Ovary (tissue), 3 donors: ENCODE measurements at regions not wholly inside any gene's neighbourhood (a gene's known extent, or its start where the extent isn't known, plus 50 kb on each side); places are given as distances from the start of the nearest gene placed in this dataset.

Source experiments
- EP300 ChIP-seq: sonication (generic); formaldehyde crosslinking; IDR thresholded peaks from one replicate; pipeline ENCODE4 v1.6.1; 2017; ENCODE audit warnings: antibody characterized with exemption
- POLR2A ChIP-seq: fragments of 450-650 bp; IDR thresholded peaks from one replicate; pipeline ENCODE4 v1.6.1; 2017; ENCODE audit warnings: antibody characterized with exemption, mild to moderate bottlenecking, moderate library complexity
- TF ChIP-seq, protein P1 (sequence below), 3 donors: fragments of 450-650 bp in 2 of 3; fragments of 200-600 bp in 1 of 3; IDR thresholded peaks; one replicate each; pipeline versions ENCODE4 v1.5.1 to v1.8.0; 2016 to 2022; ENCODE audit warnings: antibody characterized with exemption in 3 of 3, mild to moderate bottlenecking in 1 of 3
- donor health status: DM: no; HTN: no; CAD: no.

DNA sequence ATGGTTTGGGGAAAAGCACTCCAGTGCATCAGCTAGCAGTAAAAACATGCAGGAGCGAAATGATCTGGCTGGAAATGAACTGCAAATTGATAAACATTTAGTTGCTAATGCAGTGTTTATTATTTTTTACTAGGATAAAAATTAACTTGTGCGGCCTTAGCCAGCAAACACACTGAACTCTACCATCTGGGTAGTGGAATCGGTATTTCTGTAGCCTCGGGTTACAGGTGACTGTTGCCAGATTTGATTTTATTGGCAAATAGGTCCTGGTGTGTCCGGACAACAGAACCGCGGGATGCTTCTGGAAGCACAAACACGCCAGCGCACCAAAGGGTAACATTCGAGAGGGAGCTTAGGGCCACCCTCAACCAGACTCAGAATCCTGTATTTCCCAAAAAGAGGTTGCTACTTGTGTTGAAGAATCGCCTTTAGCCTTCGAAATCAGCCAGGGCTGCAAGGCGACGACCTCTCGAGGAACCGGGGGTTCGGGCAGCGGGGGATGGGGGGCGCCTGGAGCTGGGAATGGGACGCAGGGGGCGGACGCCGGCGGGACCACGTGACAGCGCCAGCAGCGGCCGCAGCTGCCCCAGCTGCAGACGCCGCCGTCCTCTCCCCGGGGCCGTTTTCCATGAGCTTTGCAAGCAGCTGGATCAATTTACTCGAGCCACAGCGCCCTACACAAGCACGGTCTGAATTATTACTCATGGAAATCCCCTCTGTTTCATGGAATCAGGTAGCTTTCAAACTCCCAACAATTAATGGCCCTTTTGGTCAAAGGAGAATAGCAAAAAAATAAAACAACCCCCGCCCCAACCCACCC, 158.8 kb downstream of the TOMM20 start:
- TF ChIP-seq, protein P1, sequence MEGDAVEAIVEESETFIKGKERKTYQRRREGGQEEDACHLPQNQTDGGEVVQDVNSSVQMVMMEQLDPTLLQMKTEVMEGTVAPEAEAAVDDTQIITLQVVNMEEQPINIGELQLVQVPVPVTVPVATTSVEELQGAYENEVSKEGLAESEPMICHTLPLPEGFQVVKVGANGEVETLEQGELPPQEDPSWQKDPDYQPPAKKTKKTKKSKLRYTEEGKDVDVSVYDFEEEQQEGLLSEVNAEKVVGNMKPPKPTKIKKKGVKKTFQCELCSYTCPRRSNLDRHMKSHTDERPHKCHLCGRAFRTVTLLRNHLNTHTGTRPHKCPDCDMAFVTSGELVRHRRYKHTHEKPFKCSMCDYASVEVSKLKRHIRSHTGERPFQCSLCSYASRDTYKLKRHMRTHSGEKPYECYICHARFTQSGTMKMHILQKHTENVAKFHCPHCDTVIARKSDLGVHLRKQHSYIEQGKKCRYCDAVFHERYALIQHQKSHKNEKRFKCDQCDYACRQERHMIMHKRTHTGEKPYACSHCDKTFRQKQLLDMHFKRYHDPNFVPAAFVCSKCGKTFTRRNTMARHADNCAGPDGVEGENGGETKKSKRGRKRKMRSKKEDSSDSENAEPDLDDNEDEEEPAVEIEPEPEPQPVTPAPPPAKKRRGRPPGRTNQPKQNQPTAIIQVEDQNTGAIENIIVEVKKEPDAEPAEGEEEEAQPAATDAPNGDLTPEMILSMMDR (IDR thresholded peaks at IDR 0.05) = no peak
- no peak for TF ChIP-seq POLR2A
- TF ChIP-seq EP300 = no peak
